Stimulated activated CD8-positive, alpha-beta memory T cell treated with anti-CD3 and anti-CD28 coated beads, Interleukin-12 subunit alpha, Interleukin-12 subunit beta, amount 100 ng/mL, for 4 hours (primary cell): ENCODE measurements at regions not wholly inside any gene's neighbourhood (a gene's known extent, or its start where the extent isn't known, plus 50 kb on each side); places are given as distances from the start of the nearest gene placed in this dataset.

Experiments
- DNase-seq: peaks from one replicate; pipeline ENCODE4 v3.0.0-alpha.2; 2020; ENCODE audit warnings: low read depth

DNA sequence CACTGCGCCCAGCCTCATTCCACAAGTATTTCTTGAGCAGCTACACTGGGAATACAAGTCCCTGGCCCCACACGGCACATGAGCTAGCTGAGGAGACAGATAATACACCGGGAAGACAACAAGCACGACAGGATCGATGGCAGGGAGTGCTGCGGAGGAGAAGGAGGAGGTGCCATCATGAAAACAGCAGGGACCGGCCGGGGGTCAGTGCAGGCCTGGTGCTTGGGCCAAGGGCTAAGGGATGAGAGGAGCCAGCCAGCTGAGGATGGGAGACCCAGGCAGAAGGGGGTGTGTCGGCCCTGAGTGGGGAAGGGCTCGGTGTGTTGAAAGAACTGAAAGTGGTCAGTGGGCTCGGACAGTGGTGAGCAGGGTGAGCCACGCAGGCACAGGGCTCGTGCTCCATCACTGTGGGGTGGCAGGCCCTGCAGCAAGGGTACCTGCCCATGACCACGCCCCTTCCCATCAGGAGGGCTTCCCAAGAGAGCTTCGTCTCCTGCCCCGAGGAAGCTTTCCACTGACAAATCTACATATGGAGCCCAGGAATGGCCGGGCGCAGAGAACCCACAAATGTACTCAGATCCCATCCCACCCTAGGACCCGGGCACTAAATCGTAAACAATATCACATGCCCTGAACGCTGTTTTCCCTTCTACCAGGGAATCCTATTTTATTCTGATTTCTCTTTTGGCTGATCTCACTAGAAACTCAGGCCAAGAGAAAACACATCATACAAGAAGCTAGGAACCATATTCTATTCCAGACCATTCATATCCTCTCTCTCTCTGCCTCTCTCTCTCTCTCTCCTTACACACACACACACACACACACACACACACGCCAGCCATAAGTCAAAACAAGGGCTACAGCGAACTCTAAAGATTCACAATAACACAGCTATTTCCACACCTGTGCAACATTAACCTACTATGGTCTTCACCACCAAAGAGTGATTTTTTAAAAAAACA, 50.7 kb upstream of the TNRC6C start:
- DNase-seq = no peak

- DNase-seq = no peak
Measured at GRCh38 chr17:77908501-77908900, 50.0 kb upstream of the TNRC6C start.
